H1 (cell line): ENCODE measurements at regions not wholly inside any gene's neighbourhood (a gene's known extent, or its start where the extent isn't known, plus 50 kb on each side); places are given as distances from the start of the nearest gene placed in this dataset.

Experiments
- BCL11A ChIP-seq, 2 experiments: IDR thresholded peaks; one replicate each; pipeline ENCODE4 v1.6.1; 2011; ENCODE audit warnings: low read depth in 2 of 2, low read length in 2 of 2, mild to moderate bottlenecking in 2 of 2
- CHD1 ChIP-seq: IDR thresholded peaks from 2 replicates; pipeline ENCODE4 v1.6.1; 2012; ENCODE audit warnings: low read depth, low read length, improper control_type of control experiment
- CREB1 ChIP-seq: IDR thresholded peaks from 2 replicates; pipeline ENCODE4 v1.6.1; 2012; ENCODE audit warnings: inconsistent platforms
- EP300 ChIP-seq, 2 experiments: IDR thresholded peaks; 1 replicate in 1 of 2; 2 replicates in 1 of 2; pipeline ENCODE4 v1.6.1; 2011 to 2012; ENCODE audit warnings: low read depth in 2 of 2, low read length in 2 of 2, mild to moderate bottlenecking in 2 of 2, borderline replicate concordance in 1 of 2, inconsistent platforms in 1 of 2, moderate library complexity in 1 of 2
- EZH2 ChIP-seq: fragments of 200-600 bp; sonication (generic); IDR thresholded peaks from 2 replicates; pipeline ENCODE4 v1.7.1; 2012; ENCODE audit warnings: low read depth, mild to moderate bottlenecking, moderate library complexity, low read length, inconsistent platforms; ENCODE audit not compliant: severe bottlenecking
- FOSL1 ChIP-seq: IDR thresholded peaks from 2 replicates; pipeline ENCODE4 v1.6.1; 2011; ENCODE audit warnings: mild to moderate bottlenecking, low read depth, low read length, moderate library complexity; ENCODE audit not compliant: insufficient read depth
- KDM1A ChIP-seq: fragments of 200-600, 300-600 bp; sonication (generic); IDR thresholded peaks from 2 replicates; pipeline ENCODE4 v1.7.1; 2016; ENCODE audit warnings: mild to moderate bottlenecking, low read length, borderline replicate concordance
- NRF1 ChIP-seq: IDR thresholded peaks from 2 replicates; pipeline ENCODE4 v1.6.1; 2011; ENCODE audit warnings: mild to moderate bottlenecking, low read depth, low read length, improper control_type of control experiment
- POLR2AphosphoS5 ChIP-seq: IDR thresholded peaks from 2 replicates; pipeline ENCODE4 v1.6.1; 2011; ENCODE audit warnings: low read depth, low read length
- RAD21 ChIP-seq, 2 experiments: IDR thresholded peaks in 1 of 2; conservative IDR thresholded peaks in 1 of 2; 2 replicates each; pipeline ENCODE4 v1.6.1; 2011; ENCODE audit warnings: low read depth in 2 of 2, low read length in 2 of 2, improper control_type of control experiment in 1 of 2, inconsistent platforms in 1 of 2, mild to moderate bottlenecking in 1 of 2, moderate library complexity in 1 of 2
- SIX5 ChIP-seq: IDR thresholded peaks from 2 replicates; pipeline ENCODE4 v1.6.1; 2011; ENCODE audit warnings: mild to moderate bottlenecking, low read depth, low read length
- TAF1 ChIP-seq: IDR thresholded peaks from 2 replicates; pipeline ENCODE4 v1.6.1; 2011; ENCODE audit warnings: mild to moderate bottlenecking, low read depth, low read length
- TF ChIP-seq, protein P1 (sequence below), 3 experiments: IDR thresholded peaks; 1 replicate in 2 of 3; 2 replicates in 1 of 3; pipeline versions ENCODE4 v1.5.1 to v1.6.1; 2011; ENCODE audit warnings: low read length in 3 of 3, mild to moderate bottlenecking in 3 of 3, inconsistent platforms in 2 of 3, low read depth in 1 of 3, moderate library complexity in 1 of 3; ENCODE audit not compliant: insufficient read depth in 1 of 3; ENCODE audit errors: control extremely low read depth in 1 of 3

DNA sequence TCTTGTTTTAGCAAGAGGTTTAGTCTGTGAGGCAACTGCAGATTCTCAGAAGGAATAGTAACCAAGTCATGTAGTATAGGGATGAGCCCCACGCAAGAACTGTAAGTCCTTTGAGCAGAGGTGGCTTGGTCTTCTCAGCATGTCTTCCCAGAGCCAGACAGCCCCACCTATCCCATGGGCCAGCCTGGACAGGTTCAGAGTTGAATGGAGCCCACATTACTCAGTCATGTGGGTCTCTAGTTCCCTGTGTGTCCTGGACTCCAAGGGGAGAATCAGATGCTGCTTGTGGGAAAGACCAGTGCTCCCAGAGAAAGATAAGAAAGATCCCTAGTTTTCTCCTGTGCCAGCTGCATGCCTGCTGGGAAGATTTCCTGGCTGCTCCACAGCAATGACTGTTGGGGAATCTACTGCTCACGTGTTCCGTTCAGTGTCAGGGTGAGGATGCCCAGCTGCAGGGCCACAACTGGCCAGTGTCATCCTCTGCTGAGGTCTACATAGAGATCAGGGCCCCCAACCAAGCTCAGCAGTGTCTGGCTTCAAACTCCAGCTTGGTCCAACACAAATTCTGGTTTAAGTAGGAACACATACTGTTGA lies 66.9 kb upstream of the UNC5B start:
- TF ChIP-seq POLR2AphosphoS5 (no peak), CREB1 (no peak), FOSL1 (no peak), EP300 (IDR thresholded peaks at IDR 0.05; ENCODE audit: borderline replicate concordance in 1 of 2, low read depth in 2 of 2, low read length in 2 of 2) (no peak), CHD1 (no peak), EZH2 (no peak), NRF1 (no peak), SIX5 (no peak), TAF1 (no peak), KDM1A (no peak), BCL11A (IDR thresholded peaks at IDR 0.05; ENCODE audit: low read depth in 2 of 2, low read length in 2 of 2) (no peak), RAD21 (IDR thresholded peaks at IDR 0.05 in 1 of 2, conservative IDR thresholded peaks at IDR 0.05 in 1 of 2; ENCODE audit: low read depth in 2 of 2, low read length in 2 of 2) (no peak)
- TF ChIP-seq, protein P1, sequence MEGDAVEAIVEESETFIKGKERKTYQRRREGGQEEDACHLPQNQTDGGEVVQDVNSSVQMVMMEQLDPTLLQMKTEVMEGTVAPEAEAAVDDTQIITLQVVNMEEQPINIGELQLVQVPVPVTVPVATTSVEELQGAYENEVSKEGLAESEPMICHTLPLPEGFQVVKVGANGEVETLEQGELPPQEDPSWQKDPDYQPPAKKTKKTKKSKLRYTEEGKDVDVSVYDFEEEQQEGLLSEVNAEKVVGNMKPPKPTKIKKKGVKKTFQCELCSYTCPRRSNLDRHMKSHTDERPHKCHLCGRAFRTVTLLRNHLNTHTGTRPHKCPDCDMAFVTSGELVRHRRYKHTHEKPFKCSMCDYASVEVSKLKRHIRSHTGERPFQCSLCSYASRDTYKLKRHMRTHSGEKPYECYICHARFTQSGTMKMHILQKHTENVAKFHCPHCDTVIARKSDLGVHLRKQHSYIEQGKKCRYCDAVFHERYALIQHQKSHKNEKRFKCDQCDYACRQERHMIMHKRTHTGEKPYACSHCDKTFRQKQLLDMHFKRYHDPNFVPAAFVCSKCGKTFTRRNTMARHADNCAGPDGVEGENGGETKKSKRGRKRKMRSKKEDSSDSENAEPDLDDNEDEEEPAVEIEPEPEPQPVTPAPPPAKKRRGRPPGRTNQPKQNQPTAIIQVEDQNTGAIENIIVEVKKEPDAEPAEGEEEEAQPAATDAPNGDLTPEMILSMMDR (IDR thresholded peaks at IDR 0.05; ENCODE audit: control extremely low read depth in 1 of 3, insufficient read depth in 1 of 3, low read depth in 1 of 3, low read length in 3 of 3): no peak
